ENCODE measurements at regions not wholly inside any gene's neighbourhood (a gene's known extent, or its start where the extent isn't known, plus 50 kb on each side); places are given as distances from the start of the nearest gene placed in this dataset.

- no peak overlapping the region for H3K4me3 ChIP-seq (ENCODE audit: low read length)
- H3K27ac ChIP-seq (ENCODE audit: low read length): no peak overlapping the region
These were observed 533.1 kb upstream of the CDH4 start for GRCh38 chr20:60718743-60719480.

GRCh38 chr20:60725311-60725906 is 526.7 kb upstream of the CDH4 start:
- Histone ChIP-seq H3K9me2 (replicated peaks; ENCODE audit: insufficient read depth, low read length) (no peaks in the 10 kb centered on the region), H4K20me1 (ENCODE audit: insufficient read depth, low read depth, low read length) (no peaks in the 10 kb centered on the region), H3K79me2 (ENCODE audit: low read length) (no peaks in the 10 kb centered on the region), H3K36me3 (ENCODE audit: insufficient read depth, low read length) (no peaks in the 10 kb centered on the region), H3K27me3 (ENCODE audit: low read length) (no peaks in the 10 kb centered on the region), H2AFZ (ENCODE audit: low read length) (no peak overlapping the region), H3K4me3 (ENCODE audit: low read length) (no peak overlapping the region), H3K9me3 (ENCODE audit: low read length) (no peaks in the 10 kb centered on the region), H3K4me2 (ENCODE audit: low read depth, low read length, poor library complexity, severe bottlenecking) (no peak overlapping the region), H3K4me1 (ENCODE audit: low read length) (no peaks in the 10 kb centered on the region), H3K27ac (ENCODE audit: low read length) (no peak overlapping the region), H3K9ac (ENCODE audit: low read length) (no peak overlapping the region)
- DNase-seq: no peak

More at GRCh38 chr20:60718743-60719480, 533.1 kb upstream of the CDH4 start:
- Histone ChIP-seq H3K4me1 (ENCODE audit: low read length) (no peaks in the 10 kb centered on the region), H3K79me2 (ENCODE audit: low read length) (no peaks in the 10 kb centered on the region), H3K4me2 (ENCODE audit: low read depth, low read length, poor library complexity, severe bottlenecking) (no peak overlapping the region), H3K9me3 (ENCODE audit: low read length) (no peaks in the 10 kb centered on the region), H4K20me1 (ENCODE audit: insufficient read depth, low read depth, low read length) (no peaks in the 10 kb centered on the region), H2AFZ (ENCODE audit: low read length) (no peak overlapping the region), H3K27me3 (ENCODE audit: low read length) (no peaks in the 10 kb centered on the region), H3K36me3 (ENCODE audit: insufficient read depth, low read length) (no peaks in the 10 kb centered on the region), H3K9ac (ENCODE audit: low read length) (no peak overlapping the region), H3K9me2 (replicated peaks; ENCODE audit: insufficient read depth, low read length) (no peaks in the 10 kb centered on the region)
- DNase-seq: peak; percentile 63

- Histone ChIP-seq H3K9ac (ENCODE audit: low read length) (no peak overlapping the region), H3K4me1 (ENCODE audit: low read length) (no peaks in the 10 kb centered on the region), H3K4me3 (ENCODE audit: low read length) (no peak overlapping the region), H3K9me2 (replicated peaks; ENCODE audit: insufficient read depth, low read length) (no peaks in the 10 kb centered on the region), H3K4me2 (ENCODE audit: low read depth, low read length, poor library complexity, severe bottlenecking) (no peak overlapping the region), H2AFZ (ENCODE audit: low read length) (no peak overlapping the region), H4K20me1 (ENCODE audit: insufficient read depth, low read depth, low read length) (no peaks in the 10 kb centered on the region), H3K79me2 (ENCODE audit: low read length) (no peaks in the 10 kb centered on the region), H3K27ac (ENCODE audit: low read length) (no peak overlapping the region), H3K27me3 (ENCODE audit: low read length) (no peaks in the 10 kb centered on the region), H3K9me3 (ENCODE audit: low read length) (no peaks in the 10 kb centered on the region), H3K36me3 (ENCODE audit: insufficient read depth, low read length) (no peaks in the 10 kb centered on the region)
- DNase-seq: no peak
These were observed 524.6 kb upstream of the CDH4 start for GRCh38 chr20:60727425-60727824.

- no peak overlapping the region for H3K27ac ChIP-seq (ENCODE audit: low read length)
- no peaks in the 10 kb centered on the region for H3K4me1 ChIP-seq (ENCODE audit: low read length)
- H3K4me2 ChIP-seq (ENCODE audit: low read depth, low read length, poor library complexity, severe bottlenecking): no peak overlapping the region
- no peaks in the 10 kb centered on the region for H3K9me3 ChIP-seq (ENCODE audit: low read length)
- no peaks in the 10 kb centered on the region for H4K20me1 ChIP-seq (ENCODE audit: insufficient read depth, low read depth, low read length)
- no peak overlapping the region for H3K9ac ChIP-seq (ENCODE audit: low read length)
- H3K9me2 ChIP-seq (replicated peaks; ENCODE audit: insufficient read depth, low read length): no peaks in the 10 kb centered on the region
- H3K27me3 ChIP-seq (ENCODE audit: low read length): no peaks in the 10 kb centered on the region
- no peak for DNase-seq
- H3K79me2 ChIP-seq (ENCODE audit: low read length): no peaks in the 10 kb centered on the region
- no peak overlapping the region for H3K4me3 ChIP-seq (ENCODE audit: low read length)
- H3K36me3 ChIP-seq (ENCODE audit: insufficient read depth, low read length): no peaks in the 10 kb centered on the region
- no peak overlapping the region for H2AFZ ChIP-seq (ENCODE audit: low read length)
These were observed 523.4 kb upstream of the CDH4 start for GRCh38 chr20:60728705-60729104.

- no peaks in the 10 kb centered on the region for H3K27me3 ChIP-seq (ENCODE audit: low read length)
- H3K36me3 ChIP-seq (ENCODE audit: insufficient read depth, low read length): no peaks in the 10 kb centered on the region
- no peaks in the 10 kb centered on the region for H3K9me3 ChIP-seq (ENCODE audit: low read length)
- no peak overlapping the region for H3K9ac ChIP-seq (ENCODE audit: low read length)
- H2AFZ ChIP-seq (ENCODE audit: low read length): no peak overlapping the region
- H3K27ac ChIP-seq (ENCODE audit: low read length): no peak overlapping the region
- H4K20me1 ChIP-seq (ENCODE audit: insufficient read depth, low read depth, low read length): no peaks in the 10 kb centered on the region
- no peak for DNase-seq
- H3K4me1 ChIP-seq (ENCODE audit: low read length): no peaks in the 10 kb centered on the region
- no peaks in the 10 kb centered on the region for H3K79me2 ChIP-seq (ENCODE audit: low read length)
- H3K4me3 ChIP-seq (ENCODE audit: low read length): no peak overlapping the region
- no peak overlapping the region for H3K4me2 ChIP-seq (ENCODE audit: low read depth, low read length, poor library complexity, severe bottlenecking)
- H3K9me2 ChIP-seq (replicated peaks; ENCODE audit: insufficient read depth, low read length): no peaks in the 10 kb centered on the region
These were observed 522.7 kb upstream of the CDH4 start for GRCh38 chr20:60729135-60729900.

- Histone ChIP-seq H3K9me3 (ENCODE audit: low read length) (no peaks in the 10 kb centered on the region), H3K9ac (ENCODE audit: low read length) (no peak overlapping the region), H3K4me3 (ENCODE audit: low read length) (no peak overlapping the region), H3K4me2 (ENCODE audit: low read depth, low read length, poor library complexity, severe bottlenecking) (no peak overlapping the region), H3K27ac (ENCODE audit: low read length) (no peak overlapping the region), H3K36me3 (ENCODE audit: insufficient read depth, low read length) (no peaks in the 10 kb centered on the region), H2AFZ (ENCODE audit: low read length) (no peak overlapping the region), H3K9me2 (replicated peaks; ENCODE audit: insufficient read depth, low read length) (no peaks in the 10 kb centered on the region), H3K79me2 (ENCODE audit: low read length) (no peaks in the 10 kb centered on the region), H4K20me1 (ENCODE audit: insufficient read depth, low read depth, low read length) (no peaks in the 10 kb centered on the region), H3K27me3 (ENCODE audit: low read length) (no peaks in the 10 kb centered on the region), H3K4me1 (ENCODE audit: low read length) (no peaks in the 10 kb centered on the region)
- no peak for DNase-seq
These were observed 519.7 kb upstream of the CDH4 start for GRCh38 chr20:60732322-60732721.

- Histone ChIP-seq H3K79me2 (ENCODE audit: low read length) (no peaks in the 10 kb centered on the region), H3K9ac (ENCODE audit: low read length) (no peak overlapping the region), H4K20me1 (ENCODE audit: insufficient read depth, low read depth, low read length) (no peaks in the 10 kb centered on the region), H3K9me2 (replicated peaks; ENCODE audit: insufficient read depth, low read length) (no peaks in the 10 kb centered on the region), H3K27ac (ENCODE audit: low read length) (no peak overlapping the region), H3K4me1 (ENCODE audit: low read length) (no peaks in the 10 kb centered on the region), H3K4me2 (ENCODE audit: low read depth, low read length, poor library complexity, severe bottlenecking) (no peak overlapping the region), H3K27me3 (ENCODE audit: low read length) (no peaks in the 10 kb centered on the region), H3K4me3 (ENCODE audit: low read length) (no peak overlapping the region), H3K36me3 (ENCODE audit: insufficient read depth, low read length) (no peaks in the 10 kb centered on the region), H2AFZ (ENCODE audit: low read length) (no peak overlapping the region), H3K9me3 (ENCODE audit: low read length) (no peaks in the 10 kb centered on the region)
- no peak for DNase-seq
These were observed 504.0 kb upstream of the CDH4 start for GRCh38 chr20:60748086-60748485.

- DNase-seq: no peak
- H2AFZ ChIP-seq (ENCODE audit: low read length): no peak overlapping the region
- H3K4me1 ChIP-seq (ENCODE audit: low read length): no peaks in the 10 kb centered on the region
- H3K36me3 ChIP-seq (ENCODE audit: insufficient read depth, low read length): no peaks in the 10 kb centered on the region
- H3K4me3 ChIP-seq (ENCODE audit: low read length): no peak overlapping the region
- no peak overlapping the region for H3K27ac ChIP-seq (ENCODE audit: low read length)
- no peaks in the 10 kb centered on the region for H3K27me3 ChIP-seq (ENCODE audit: low read length)
- H3K9me2 ChIP-seq (replicated peaks; ENCODE audit: insufficient read depth, low read length): no peaks in the 10 kb centered on the region
- no peaks in the 10 kb centered on the region for H3K9me3 ChIP-seq (ENCODE audit: low read length)
- H3K4me2 ChIP-seq (ENCODE audit: low read depth, low read length, poor library complexity, severe bottlenecking): no peak overlapping the region
- no peaks in the 10 kb centered on the region for H4K20me1 ChIP-seq (ENCODE audit: insufficient read depth, low read depth, low read length)
- no peaks in the 10 kb centered on the region for H3K79me2 ChIP-seq (ENCODE audit: low read length)
- H3K9ac ChIP-seq (ENCODE audit: low read length): no peak overlapping the region
These were observed 502.1 kb upstream of the CDH4 start for GRCh38 chr20:60749804-60750602.
